Left ventricle myocardium inferior (tissue), 1 donor: ENCODE measurements at regions not wholly inside any gene's neighbourhood (a gene's known extent, or its start where the extent isn't known, plus 50 kb on each side); places are given as distances from the start of the nearest gene placed in this dataset.
"Not testable (repeated sequence)": the region's sequence is repeated elsewhere in the genome, so short reads cannot be mapped to it uniquely, and the experiment has no call there.

Experiments
- DNase-seq: peaks from one replicate; pipeline ENCODE4 v3.0.0-alpha.2; 2020
- H3K27ac ChIP-seq: fragments of 200-600 bp; replicated peaks from 2 replicates; pipeline ENCODE4 v1.8.0; 2021
- H3K27me3 ChIP-seq: fragments of 200-600 bp; 2 replicates; pipeline ENCODE4 v1.8.0; 2021; ENCODE audit warnings: low read depth
- H3K36me3 ChIP-seq: fragments of 200-600 bp; 2 replicates; pipeline ENCODE4 v1.8.0; 2021
- H3K4me1 ChIP-seq: fragments of 200-600 bp; 2 replicates; pipeline ENCODE4 v1.8.0; 2021
- H3K4me3 ChIP-seq: fragments of 200-600 bp; 2 replicates; pipeline ENCODE4 v1.8.0; 2021; ENCODE audit warnings: mild to moderate bottlenecking, moderate library complexity
- H3K9me3 ChIP-seq: fragments of 200-600 bp; replicated peaks from 2 replicates; pipeline ENCODE4 v1.8.0; 2021
- intact Hi-C: fragments of 100-400 bp; cut with micrococcal nuclease; formaldehyde crosslinking; loops from one replicate; pipeline ENCODE4 v1.11.0; 2022
- TF ChIP-seq, protein P1 (sequence below): fragments of 200-600 bp; IDR thresholded peaks from 2 replicates; pipeline ENCODE4 v1.8.0; 2021; ENCODE audit warnings: antibody characterized with exemption, mild to moderate bottlenecking, borderline replicate concordance
- donor health status: DM: no; HTN: yes; CAD: no; lungs with severe emphysema.

DNA sequence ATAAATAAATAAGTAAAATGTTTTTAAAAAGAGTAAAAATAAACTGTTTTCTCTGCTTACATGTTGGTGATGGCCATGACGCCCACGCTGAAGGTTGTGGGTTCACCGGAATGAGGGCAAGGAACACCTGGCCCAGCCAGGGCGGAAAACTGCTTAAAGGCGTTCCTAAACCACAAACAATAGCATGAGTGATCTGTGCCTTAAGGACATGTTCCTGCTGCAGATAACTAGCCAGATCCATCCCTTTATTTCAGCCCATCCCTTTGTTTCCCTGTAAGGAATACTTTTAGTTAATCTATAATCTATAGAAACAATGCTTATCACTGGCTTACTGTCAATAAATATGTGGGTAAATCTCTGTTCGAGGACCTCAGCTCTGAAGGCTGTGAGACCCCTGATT lies 63.3 kb upstream of the CEP78 start:
- peaks cover 19% of the 10 kb centered on the region for H3K9me3 ChIP-seq
- intact Hi-C loops, H3K4me3 ChIP-seq, H3K36me3 ChIP-seq, H3K4me1 ChIP-seq, DNase-seq, H3K27me3 ChIP-seq, H3K27ac ChIP-seq: not testable (repeated sequence)

DNA sequence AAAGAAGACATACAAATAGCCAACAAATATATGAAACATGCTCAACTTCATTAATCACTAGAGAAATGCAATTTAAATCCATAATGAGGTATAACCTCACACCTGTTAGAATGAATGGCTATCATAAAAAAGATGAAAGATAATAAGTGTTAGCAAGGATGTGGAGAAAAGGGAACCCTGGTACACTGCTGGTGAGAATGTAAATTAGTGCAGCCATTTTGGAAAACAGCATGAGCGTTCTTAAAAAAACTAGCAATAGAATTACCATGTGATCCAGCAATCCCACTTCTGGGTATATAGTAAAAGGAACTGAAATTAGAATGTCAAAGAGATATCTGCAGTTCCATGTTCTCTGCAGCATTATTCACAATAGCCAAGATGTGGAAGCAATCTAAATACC lies 64.2 kb upstream of the CEP78 start:
- H3K27ac ChIP-seq, result no peak overlapping the region
- H3K4me3 ChIP-seq, result no peak overlapping the region
- peaks cover 19% of the 10 kb centered on the region for H3K9me3 ChIP-seq
- H3K27me3 ChIP-seq, result peaks cover 6% of the 10 kb centered on the region
- intact Hi-C loops, result no loop called here
- no peak for DNase-seq
- no peaks in the 10 kb centered on the region for H3K4me1 ChIP-seq
- TF ChIP-seq, protein P1, sequence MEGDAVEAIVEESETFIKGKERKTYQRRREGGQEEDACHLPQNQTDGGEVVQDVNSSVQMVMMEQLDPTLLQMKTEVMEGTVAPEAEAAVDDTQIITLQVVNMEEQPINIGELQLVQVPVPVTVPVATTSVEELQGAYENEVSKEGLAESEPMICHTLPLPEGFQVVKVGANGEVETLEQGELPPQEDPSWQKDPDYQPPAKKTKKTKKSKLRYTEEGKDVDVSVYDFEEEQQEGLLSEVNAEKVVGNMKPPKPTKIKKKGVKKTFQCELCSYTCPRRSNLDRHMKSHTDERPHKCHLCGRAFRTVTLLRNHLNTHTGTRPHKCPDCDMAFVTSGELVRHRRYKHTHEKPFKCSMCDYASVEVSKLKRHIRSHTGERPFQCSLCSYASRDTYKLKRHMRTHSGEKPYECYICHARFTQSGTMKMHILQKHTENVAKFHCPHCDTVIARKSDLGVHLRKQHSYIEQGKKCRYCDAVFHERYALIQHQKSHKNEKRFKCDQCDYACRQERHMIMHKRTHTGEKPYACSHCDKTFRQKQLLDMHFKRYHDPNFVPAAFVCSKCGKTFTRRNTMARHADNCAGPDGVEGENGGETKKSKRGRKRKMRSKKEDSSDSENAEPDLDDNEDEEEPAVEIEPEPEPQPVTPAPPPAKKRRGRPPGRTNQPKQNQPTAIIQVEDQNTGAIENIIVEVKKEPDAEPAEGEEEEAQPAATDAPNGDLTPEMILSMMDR, result no peak
- H3K36me3 ChIP-seq, result no peaks in the 10 kb centered on the region

DNA sequence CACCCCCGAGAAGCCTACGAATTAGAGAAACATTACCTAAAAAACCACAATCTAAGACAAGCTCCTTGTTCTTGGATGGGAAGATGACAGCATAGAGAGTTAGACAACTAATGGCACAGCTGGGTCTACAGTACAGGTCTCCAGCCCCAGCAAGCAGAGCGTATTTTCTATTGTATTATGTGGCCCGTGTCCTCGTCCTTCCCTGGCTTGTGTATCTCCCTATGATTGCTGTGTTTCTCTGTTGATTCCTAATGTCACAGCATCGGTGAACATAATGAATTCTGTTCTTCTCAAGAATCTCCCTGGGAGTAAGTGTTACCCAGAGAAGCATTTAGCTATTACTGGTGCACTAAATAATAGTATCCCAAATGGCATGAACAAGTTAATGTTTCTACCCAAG lies 66.8 kb upstream of the CEP78 start:
- no peak overlapping the region for H3K27ac ChIP-seq
- TF ChIP-seq, protein P1, result no peak
- intact Hi-C loops, result no loop called here

DNA sequence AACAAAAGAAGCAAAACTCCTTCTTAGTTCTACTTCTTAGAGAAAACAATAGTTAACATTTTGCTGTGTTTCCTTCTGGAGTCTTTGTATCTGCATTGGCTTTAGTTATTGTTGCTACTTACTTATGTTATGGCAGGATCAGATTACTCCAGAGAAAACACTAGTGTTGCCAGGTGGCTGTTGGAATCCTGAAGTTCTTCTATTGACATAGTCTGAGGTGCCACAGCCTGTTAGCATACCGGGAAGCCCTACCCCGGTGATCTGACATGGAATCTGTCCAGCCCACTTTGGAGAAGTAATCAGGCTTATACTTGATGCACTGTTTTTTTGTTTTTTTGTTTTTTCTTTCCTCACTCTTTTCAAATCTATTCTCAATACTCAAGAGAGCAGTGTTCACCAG lies 68.5 kb upstream of the CEP78 start:
- intact Hi-C loops, result no loop called here

More for the DNA sequence above, 66.8 kb upstream of the CEP78 start:
- Histone ChIP-seq H3K4me3 (no peak overlapping the region), H3K27me3 (peaks cover 6% of the 10 kb centered on the region), H3K36me3 (no peaks in the 10 kb centered on the region), H3K4me1 (no peaks in the 10 kb centered on the region), H3K9me3 (peaks cover 30% of the 10 kb centered on the region)
- no peak for DNase-seq

DNA sequence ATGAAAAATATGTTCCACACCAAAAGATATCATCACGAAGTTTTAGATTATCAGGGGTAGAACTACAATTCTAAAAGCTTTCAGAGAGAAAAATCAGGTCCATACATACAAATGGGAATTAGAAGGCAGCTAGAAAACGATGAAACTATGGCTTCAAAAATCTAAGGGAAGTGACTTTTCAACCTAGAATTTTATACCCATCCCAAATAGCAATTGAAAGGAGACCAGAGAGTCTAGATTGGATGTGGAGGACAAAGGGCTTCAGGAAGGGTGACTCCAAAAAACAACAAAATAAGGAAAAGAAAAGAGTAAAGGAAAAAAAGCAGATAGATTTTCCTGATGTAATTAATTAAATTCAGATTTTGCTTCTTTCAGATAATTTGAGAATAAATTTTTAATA lies 72.0 kb upstream of the CEP78 start:
- intact Hi-C loops, result no loop called here
- TF ChIP-seq, protein P1, result no peak
- DNase-seq, result no peak
- Histone ChIP-seq H3K27ac (no peak overlapping the region), H3K4me1 (no peaks in the 10 kb centered on the region), H3K4me3 (no peak overlapping the region), H3K36me3 (no peaks in the 10 kb centered on the region), H3K27me3 (peaks cover 6% of the 10 kb centered on the region), H3K9me3 (peaks cover 27% of the 10 kb centered on the region)

More for the DNA sequence above, 68.5 kb upstream of the CEP78 start:
- Histone ChIP-seq H3K4me3 (no peak overlapping the region), H3K27me3 (peaks cover 6% of the 10 kb centered on the region), H3K27ac (no peak overlapping the region), H3K9me3 (peaks cover 41% of the 10 kb centered on the region), H3K36me3 (no peaks in the 10 kb centered on the region), H3K4me1 (no peaks in the 10 kb centered on the region)
- DNase-seq, result no peak
- TF ChIP-seq, protein P1, result no peak

DNA sequence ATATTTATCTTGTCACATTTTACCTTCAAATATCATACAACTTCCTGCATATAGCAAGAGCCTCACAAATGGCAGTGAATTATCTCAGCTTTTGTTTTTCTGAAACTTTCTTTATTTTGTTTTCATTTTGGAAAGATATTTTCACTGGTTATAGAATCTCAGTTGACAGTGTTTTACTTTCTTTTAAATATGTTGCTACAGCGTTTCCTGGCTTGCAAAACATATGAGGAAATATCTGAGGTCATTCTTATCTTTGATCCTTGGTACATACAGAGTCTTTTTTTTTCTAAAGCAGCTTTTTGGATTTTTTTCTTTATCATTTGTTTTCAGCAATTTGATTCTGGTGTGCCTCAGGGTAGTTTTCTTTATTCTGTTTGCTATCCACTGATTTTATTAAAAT lies 77.6 kb upstream of the CEP78 start:
- peaks cover 21% of the 10 kb centered on the region for H3K9me3 ChIP-seq
- H3K27me3 ChIP-seq, result no peaks in the 10 kb centered on the region
- no peak for DNase-seq
- no peak overlapping the region for H3K27ac ChIP-seq
- H3K36me3 ChIP-seq, result no peaks in the 10 kb centered on the region
- TF ChIP-seq, protein P1, result no peak
- H3K4me3 ChIP-seq, result no peak overlapping the region
- intact Hi-C loops, result no loop called here
- no peaks in the 10 kb centered on the region for H3K4me1 ChIP-seq
